Mesodermal cell (in vitro differentiated cells): ENCODE measurements at regions not wholly inside any gene's neighbourhood (a gene's known extent, or its start where the extent isn't known, plus 50 kb on each side); places are given as distances from the start of the nearest gene placed in this dataset.

Experiments
- H3K27ac ChIP-seq: 2 replicates; pipeline ENCODE4 v1.7.0; 2013; ENCODE audit warnings: mild to moderate bottlenecking, low read depth, low read length, moderate library complexity; ENCODE audit not compliant: severe bottlenecking
- H3K36me3 ChIP-seq: 2 replicates; pipeline ENCODE4 v1.7.1; 2013; ENCODE audit warnings: mild to moderate bottlenecking, low read length, moderate library complexity; ENCODE audit not compliant: control insufficient read depth, insufficient read depth
- H3K4me1 ChIP-seq: one replicate; pipeline ENCODE4 v1.7.1; 2013; ENCODE audit warnings: mild to moderate bottlenecking, low read length; ENCODE audit not compliant: insufficient read depth, control insufficient read depth, poor library complexity, severe bottlenecking
- H3K4me3 ChIP-seq: 2 replicates; pipeline ENCODE4 v1.7.0; 2013; ENCODE audit warnings: low read length, control low read depth, mild to moderate bottlenecking; ENCODE audit not compliant: insufficient read depth, poor library complexity, severe bottlenecking; ENCODE audit errors: extremely low read depth
- H3K9me3 ChIP-seq: 2 replicates; pipeline ENCODE4 v1.7.1; 2013; ENCODE audit warnings: mild to moderate bottlenecking, low read length, moderate library complexity; ENCODE audit not compliant: control insufficient read depth
- WGBS, 2 experiments: methylation state at CpG; one replicate each; pipeline ENCODE4 v1.1.5; 2013; ENCODE audit warnings: missing lambda C conversion rate in 2 of 2; ENCODE audit not compliant: insufficient coverage in 2 of 2; 5-methylcytosine and 5-hydroxymethylcytosine counted together

GRCh38 chr16:59748531-59748930 lies 1014.4 kb upstream of the GOT2 start:
- Histone ChIP-seq H3K9me3 (no peaks in the 10 kb centered on the region), H3K4me3 (no peak overlapping the region), H3K4me1 (no peaks in the 10 kb centered on the region), H3K27ac (no peak overlapping the region), H3K36me3 (no peaks in the 10 kb centered on the region)
- 20 to 79% methylated on average over 1 to 2 of the region's 3 CpGs for WGBS, 2 experiments

- Histone ChIP-seq H3K27ac (no peak overlapping the region), H3K36me3 (no peaks in the 10 kb centered on the region), H3K9me3 (no peaks in the 10 kb centered on the region), H3K4me3 (no peak overlapping the region), H3K4me1 (no peaks in the 10 kb centered on the region)
- WGBS, 2 experiments = 90 to 95% methylated on average over 2 to 3 of the region's 5 CpGs
Observed at GRCh38 chr16:59743504-59743903, 1009.4 kb upstream of the GOT2 start.

- Histone ChIP-seq H3K4me3 (no peak overlapping the region), H3K4me1 (no peaks in the 10 kb centered on the region), H3K9me3 (no peaks in the 10 kb centered on the region), H3K36me3 (no peaks in the 10 kb centered on the region), H3K27ac (no peak overlapping the region)
Observed at GRCh38 chr16:59740858-59741257, 1006.7 kb upstream of the GOT2 start.

GRCh38 chr16:59737274-59737673 lies 1003.2 kb upstream of the GOT2 start:
- no peak overlapping the region for H3K27ac ChIP-seq
- no peaks in the 10 kb centered on the region for H3K9me3 ChIP-seq
- H3K4me1 ChIP-seq = no peaks in the 10 kb centered on the region
- H3K4me3 ChIP-seq = no peak overlapping the region
- H3K36me3 ChIP-seq = no peaks in the 10 kb centered on the region
- 40 to 91% methylated on average over 1 of the region's 1 CpG for WGBS, 2 experiments

- Histone ChIP-seq H3K27ac (no peak overlapping the region), H3K36me3 (no peaks in the 10 kb centered on the region), H3K9me3 (no peaks in the 10 kb centered on the region), H3K4me3 (no peak overlapping the region), H3K4me1 (no peaks in the 10 kb centered on the region)
Observed at GRCh38 chr16:59733321-59733720, 999.2 kb upstream of the GOT2 start.

GRCh38 chr16:59729613-59730012 lies 995.5 kb upstream of the GOT2 start:
- H3K27ac ChIP-seq = no peak overlapping the region
- H3K9me3 ChIP-seq = no peaks in the 10 kb centered on the region
- H3K4me3 ChIP-seq = no peak overlapping the region
- H3K4me1 ChIP-seq = no peaks in the 10 kb centered on the region
- H3K36me3 ChIP-seq = no peaks in the 10 kb centered on the region
- 96 to 97% methylated on average over 3 of the region's 3 CpGs for WGBS, 2 experiments

GRCh38 chr16:59719121-59719520 lies 985.0 kb upstream of the GOT2 start:
- Histone ChIP-seq H3K27ac (no peak overlapping the region), H3K9me3 (no peaks in the 10 kb centered on the region), H3K36me3 (no peaks in the 10 kb centered on the region), H3K4me3 (no peak overlapping the region), H3K4me1 (no peaks in the 10 kb centered on the region)
- WGBS, 2 experiments = no CpG with 5 or more reads among the region's 2 CpGs

- H3K9me3 ChIP-seq = no peaks in the 10 kb centered on the region
- H3K4me1 ChIP-seq = no peaks in the 10 kb centered on the region
- no peak overlapping the region for H3K4me3 ChIP-seq
- H3K36me3 ChIP-seq = no peaks in the 10 kb centered on the region
- no CpG with 5 or more reads among the region's 8 CpGs for WGBS, 2 experiments
- H3K27ac ChIP-seq = no peak overlapping the region
Observed at GRCh38 chr16:59707436-59708226, 973.5 kb upstream of the GOT2 start.

- H3K4me1 ChIP-seq = no peaks in the 10 kb centered on the region
- 73 to 74% methylated on average over 2 of the region's 3 CpGs for WGBS, 2 experiments
- H3K4me3 ChIP-seq = no peak overlapping the region
- no peaks in the 10 kb centered on the region for H3K36me3 ChIP-seq
- H3K9me3 ChIP-seq = no peaks in the 10 kb centered on the region
- H3K27ac ChIP-seq = no peak overlapping the region
Observed at GRCh38 chr16:59701963-59702930, 968.1 kb upstream of the GOT2 start.

GRCh38 chr16:59699786-59700185 lies 965.7 kb upstream of the GOT2 start:
- Histone ChIP-seq H3K27ac (no peak overlapping the region), H3K9me3 (no peaks in the 10 kb centered on the region), H3K36me3 (no peaks in the 10 kb centered on the region), H3K4me1 (no peaks in the 10 kb centered on the region), H3K4me3 (no peak overlapping the region)
- WGBS, 2 experiments = no CpG with 5 or more reads among the region's 1 CpG
